AG09309 (cell line): ENCODE measurements at regions not wholly inside any gene's neighbourhood (a gene's known extent, or its start where the extent isn't known, plus 50 kb on each side); places are given as distances from the start of the nearest gene placed in this dataset.
"Not testable (repeated sequence)": the region's sequence is repeated elsewhere in the genome, so short reads cannot be mapped to it uniquely, and the experiment has no call there.

Experiments used
- DNase-seq: peaks from one replicate; pipeline ENCODE4 v3.0.0-alpha.2; 2010; ENCODE audit warnings: low read depth
- H3K4me3 ChIP-seq: 2 replicates; pipeline ENCODE4 v1.5.1; 2011; ENCODE audit warnings: mild to moderate bottlenecking, low read depth, low read length, moderate library complexity; ENCODE audit not compliant: control insufficient read depth
- CTCF ChIP-seq: IDR thresholded peaks from 2 replicates; pipeline ENCODE4 v1.5.1; 2011; ENCODE audit warnings: mild to moderate bottlenecking, low read depth, low read length, inconsistent platforms; ENCODE audit not compliant: insufficient read depth, control insufficient read depth; ENCODE audit errors: missing control alignments

DNA sequence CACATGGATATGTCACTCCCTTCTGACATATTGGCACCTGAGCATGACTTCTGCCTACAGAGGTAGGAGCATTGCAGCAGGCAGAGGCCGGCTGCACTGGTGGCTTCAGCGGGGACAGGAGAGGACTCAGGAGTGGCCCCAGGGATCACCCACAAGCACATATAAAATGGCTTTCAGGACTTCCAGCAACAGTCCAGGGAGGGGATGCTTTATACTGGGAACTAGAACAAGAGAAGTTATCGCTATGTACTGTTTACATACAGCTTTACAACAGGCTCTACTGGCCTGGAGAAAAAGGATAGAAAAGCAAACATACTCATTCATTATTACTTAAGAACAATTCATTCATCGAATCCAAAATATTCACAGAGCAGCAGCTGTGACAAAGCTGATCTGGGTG lies 337.8 kb downstream of the THBS2 start:
- no peak for TF ChIP-seq CTCF
- DNase-seq: no peak
- H3K4me3 ChIP-seq: no peak overlapping the region

DNA sequence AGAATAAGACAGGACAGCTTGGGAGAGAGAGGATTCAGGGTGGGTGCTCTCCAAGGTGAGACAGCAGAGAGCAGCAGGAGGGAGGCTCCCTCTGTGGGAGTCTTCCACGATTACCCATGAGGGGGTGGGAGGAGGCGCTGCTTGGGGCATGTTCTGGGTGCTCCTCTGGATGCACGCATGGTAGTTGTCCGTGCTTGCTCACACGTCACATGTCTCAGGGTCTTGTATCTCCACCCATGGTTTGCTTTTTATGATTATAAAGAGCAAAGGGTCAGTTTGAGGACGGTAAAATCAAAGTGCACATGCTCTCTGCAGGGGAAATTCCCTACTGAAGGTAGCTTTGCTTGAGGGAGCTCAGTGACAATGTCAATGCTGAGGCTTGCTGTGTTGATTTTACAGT lies 338.4 kb downstream of the THBS2 start:
- TF ChIP-seq CTCF: no peak
- no peak for DNase-seq

GRCh38 chr6:168913866-168914469 lies 339.7 kb downstream of the THBS2 start:
- no peak for DNase-seq
- TF ChIP-seq CTCF: no peak
- H3K4me3 ChIP-seq: no peak overlapping the region

More for the DNA sequence above, 338.4 kb downstream of the THBS2 start:
- H3K4me3 ChIP-seq: no peak overlapping the region

GRCh38 chr6:168913231-168913865 lies 340.3 kb downstream of the THBS2 start:
- not testable (repeated sequence) for DNase-seq, H3K4me3 ChIP-seq

- DNase-seq: no peak
- no peak for TF ChIP-seq CTCF
- H3K4me3 ChIP-seq: no peak overlapping the region
These were observed 344.4 kb downstream of the THBS2 start for GRCh38 chr6:168909288-168909687.

- TF ChIP-seq CTCF: peak; percentile 47
- H3K4me3 ChIP-seq: no peak overlapping the region
- DNase-seq: peak; percentile 84
These were observed 344.8 kb downstream of the THBS2 start for GRCh38 chr6:168908887-168909286.

GRCh38 chr6:168908166-168908565 lies 345.5 kb downstream of the THBS2 start:
- DNase-seq: peak; percentile 69
- H3K4me3 ChIP-seq: no peak overlapping the region
- no peak for TF ChIP-seq CTCF
